ENCODE measurements at regions not wholly inside any gene's neighbourhood (a gene's known extent, or its start where the extent isn't known, plus 50 kb on each side); places are given as distances from the start of the nearest gene placed in this dataset.

- TF ChIP-seq CTCF (IDR thresholded peaks at IDR 0.05) (no peak), POLR2A (IDR thresholded peaks at IDR 0.05) (no peak), POLR2AphosphoS5 (IDR thresholded peaks at IDR 0.05; ENCODE audit: insufficient read depth in 1 of 2, low read depth in 1 of 2) (no peak)
Measured at GRCh38 chr4:126023896-126024295, 709.1 kb downstream of the FAT4 start.
